ENCODE measurements at regions not wholly inside any gene's neighbourhood (a gene's known extent, or its start where the extent isn't known, plus 50 kb on each side); places are given as distances from the start of the nearest gene placed in this dataset.

DNA sequence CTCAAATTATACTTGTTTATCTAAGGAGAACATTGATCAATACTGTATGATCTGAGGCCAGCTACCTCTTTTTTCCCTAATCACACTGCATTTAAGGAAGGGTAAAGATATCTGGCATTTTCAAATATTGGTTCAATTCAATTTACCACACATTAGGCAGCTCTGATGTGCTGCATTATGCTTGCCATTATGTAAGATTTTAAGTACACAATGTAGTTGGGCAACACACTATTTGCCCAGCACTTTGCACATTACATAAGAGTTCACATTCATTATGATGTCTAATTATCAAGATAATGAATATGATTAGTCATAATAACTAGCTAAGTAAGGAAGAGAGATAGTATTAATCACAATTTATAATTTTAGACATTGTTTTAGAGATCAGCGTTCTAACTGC lies 196.3 kb downstream of the BCHE start:
- intact Hi-C loops (cut with micrococcal nuclease) (no loop called here), in situ Hi-C loops (cut with MboI) (no loop called here)
- H3K79me2 ChIP-seq (ENCODE audit: control insufficient read depth, insufficient read depth, low read length), result no peaks in the 10 kb centered on the region
- H3K27ac ChIP-seq (ENCODE audit: extremely low read depth, low read depth, low read length), result no peak overlapping the region
- no peaks in the 10 kb centered on the region for H3K36me3 ChIP-seq (ENCODE audit: control insufficient read depth, insufficient read depth, low read length)
- TF ChIP-seq, protein P1, sequence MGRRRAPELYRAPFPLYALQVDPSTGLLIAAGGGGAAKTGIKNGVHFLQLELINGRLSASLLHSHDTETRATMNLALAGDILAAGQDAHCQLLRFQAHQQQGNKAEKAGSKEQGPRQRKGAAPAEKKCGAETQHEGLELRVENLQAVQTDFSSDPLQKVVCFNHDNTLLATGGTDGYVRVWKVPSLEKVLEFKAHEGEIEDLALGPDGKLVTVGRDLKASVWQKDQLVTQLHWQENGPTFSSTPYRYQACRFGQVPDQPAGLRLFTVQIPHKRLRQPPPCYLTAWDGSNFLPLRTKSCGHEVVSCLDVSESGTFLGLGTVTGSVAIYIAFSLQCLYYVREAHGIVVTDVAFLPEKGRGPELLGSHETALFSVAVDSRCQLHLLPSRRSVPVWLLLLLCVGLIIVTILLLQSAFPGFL (CRISPR knock-in tag; IDR thresholded peaks at IDR 0.05), result no peak
- TF ChIP-seq, protein P2, sequence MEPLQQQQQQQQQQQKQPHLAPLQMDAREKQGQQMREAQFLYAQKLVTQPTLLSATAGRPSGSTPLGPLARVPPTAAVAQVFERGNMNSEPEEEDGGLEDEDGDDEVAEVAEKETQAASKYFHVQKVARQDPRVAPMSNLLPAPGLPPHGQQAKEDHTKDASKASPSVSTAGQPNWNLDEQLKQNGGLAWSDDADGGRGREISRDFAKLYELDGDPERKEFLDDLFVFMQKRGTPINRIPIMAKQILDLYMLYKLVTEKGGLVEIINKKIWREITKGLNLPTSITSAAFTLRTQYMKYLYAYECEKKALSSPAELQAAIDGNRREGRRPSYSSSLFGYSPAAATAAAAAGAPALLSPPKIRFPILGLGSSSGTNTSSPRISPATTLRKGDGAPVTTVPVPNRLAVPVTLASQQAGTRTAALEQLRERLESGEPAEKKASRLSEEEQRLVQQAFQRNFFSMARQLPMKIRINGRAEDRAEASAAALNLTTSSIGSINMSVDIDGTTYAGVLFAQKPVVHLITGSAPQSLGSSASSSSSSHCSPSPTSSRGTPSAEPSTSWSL (CRISPR knock-in tag; IDR thresholded peaks at IDR 0.05; ENCODE audit: borderline replicate concordance), result no peak
- no peak for TF ChIP-seq MXI1 (IDR thresholded peaks at IDR 0.05; ENCODE audit: low read depth, low read length)
- TF ChIP-seq, protein P3, sequence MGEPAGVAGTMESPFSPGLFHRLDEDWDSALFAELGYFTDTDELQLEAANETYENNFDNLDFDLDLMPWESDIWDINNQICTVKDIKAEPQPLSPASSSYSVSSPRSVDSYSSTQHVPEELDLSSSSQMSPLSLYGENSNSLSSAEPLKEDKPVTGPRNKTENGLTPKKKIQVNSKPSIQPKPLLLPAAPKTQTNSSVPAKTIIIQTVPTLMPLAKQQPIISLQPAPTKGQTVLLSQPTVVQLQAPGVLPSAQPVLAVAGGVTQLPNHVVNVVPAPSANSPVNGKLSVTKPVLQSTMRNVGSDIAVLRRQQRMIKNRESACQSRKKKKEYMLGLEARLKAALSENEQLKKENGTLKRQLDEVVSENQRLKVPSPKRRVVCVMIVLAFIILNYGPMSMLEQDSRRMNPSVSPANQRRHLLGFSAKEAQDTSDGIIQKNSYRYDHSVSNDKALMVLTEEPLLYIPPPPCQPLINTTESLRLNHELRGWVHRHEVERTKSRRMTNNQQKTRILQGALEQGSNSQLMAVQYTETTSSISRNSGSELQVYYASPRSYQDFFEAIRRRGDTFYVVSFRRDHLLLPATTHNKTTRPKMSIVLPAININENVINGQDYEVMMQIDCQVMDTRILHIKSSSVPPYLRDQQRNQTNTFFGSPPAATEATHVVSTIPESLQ (CRISPR knock-in tag; IDR thresholded peaks at IDR 0.05), result no peak
- TF ChIP-seq, protein P4, sequence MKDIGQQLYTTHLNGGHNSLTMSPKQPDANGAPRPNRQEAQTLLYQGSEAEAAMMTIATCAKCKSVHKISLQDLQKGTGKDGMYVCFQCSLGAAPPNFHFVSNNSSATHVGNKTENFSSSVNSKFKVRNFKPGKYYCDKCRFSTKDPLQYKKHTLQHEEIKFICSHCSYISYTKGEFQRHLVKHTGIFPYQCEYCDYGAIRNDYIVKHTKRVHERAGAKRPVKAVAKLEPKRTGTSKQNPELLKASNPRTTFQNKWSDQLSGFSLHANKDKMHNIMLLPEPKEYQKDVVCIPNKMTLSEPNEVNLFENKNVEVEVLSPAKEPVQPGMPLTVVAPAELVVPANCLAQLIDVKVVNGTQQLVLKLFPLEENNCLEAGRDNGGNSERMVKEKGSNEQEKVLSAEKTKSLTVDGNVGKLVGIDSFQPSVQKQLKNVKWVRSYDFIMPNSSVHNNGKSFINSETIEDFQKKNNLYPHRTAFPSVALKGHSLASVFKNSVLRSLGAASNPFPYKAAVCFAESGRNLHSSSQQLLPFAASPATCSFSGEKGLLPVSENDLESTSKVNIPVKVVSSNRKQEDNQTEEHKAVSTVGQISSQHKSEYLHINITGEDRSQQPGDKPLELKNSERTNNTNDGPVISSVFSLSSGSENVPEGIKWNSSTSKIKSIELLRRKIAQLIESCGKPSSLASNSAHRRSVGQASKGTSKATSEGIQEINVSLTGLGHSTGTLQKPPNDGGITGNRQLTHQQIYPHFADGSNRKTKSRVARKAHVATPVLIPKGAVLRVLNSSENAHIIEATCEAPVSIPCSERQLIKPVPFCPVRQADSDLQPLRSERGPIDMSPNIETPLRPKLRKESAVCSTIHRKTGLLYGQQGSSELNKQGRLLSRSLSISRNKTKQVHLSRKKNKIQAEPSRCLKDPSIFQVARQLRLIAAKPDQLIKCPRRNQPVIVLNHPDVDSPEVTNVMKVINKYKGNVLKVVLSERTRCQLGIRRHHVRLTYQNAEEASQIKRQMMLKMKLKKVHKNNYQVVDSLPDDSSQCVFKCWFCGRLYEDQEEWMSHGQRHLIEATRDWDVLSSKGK (CRISPR knock-in tag; IDR thresholded peaks at IDR 0.05), result no peak
- no peak for TF ChIP-seq EP300 (IDR thresholded peaks at IDR 0.05; ENCODE audit: low read length)
- TF ChIP-seq HMG20B (CRISPR knock-in tag; IDR thresholded peaks at IDR 0.05), result no peak
- TF ChIP-seq CHD4 (IDR thresholded peaks at IDR 0.05; ENCODE audit: insufficient read depth, insufficient replicate concordance, low read depth, low read length, poor library complexity, severe bottlenecking), result no peak
- no peak for TF ChIP-seq SETDB1 (IDR thresholded peaks at IDR 0.05; ENCODE audit: low read length)
- TF ChIP-seq, protein P5, sequence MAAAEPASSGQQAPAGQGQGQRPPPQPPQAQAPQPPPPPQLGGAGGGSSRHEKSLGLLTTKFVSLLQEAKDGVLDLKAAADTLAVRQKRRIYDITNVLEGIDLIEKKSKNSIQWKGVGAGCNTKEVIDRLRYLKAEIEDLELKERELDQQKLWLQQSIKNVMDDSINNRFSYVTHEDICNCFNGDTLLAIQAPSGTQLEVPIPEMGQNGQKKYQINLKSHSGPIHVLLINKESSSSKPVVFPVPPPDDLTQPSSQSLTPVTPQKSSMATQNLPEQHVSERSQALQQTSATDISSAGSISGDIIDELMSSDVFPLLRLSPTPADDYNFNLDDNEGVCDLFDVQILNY (CRISPR knock-in tag; IDR thresholded peaks at IDR 0.05), result no peak
- no peaks in the 10 kb centered on the region for H4K20me1 ChIP-seq (replicated peaks; ENCODE audit: control insufficient read depth, insufficient read depth, low read length)
- CTCF ChIA-PET (ENCODE audit: low intra/inter-chr PET ratio), result no interaction called here
- no peak overlapping the region for H3K4me2 ChIP-seq (ENCODE audit: insufficient read depth, low read length)
- DNase-seq (ENCODE audit: extremely low read depth in 1 of 4, low spot score in 3 of 4) (no peak), ATAC-seq (no peak), FAIRE-seq (no peak)
- no peak overlapping the region for H2AFZ ChIP-seq (ENCODE audit: low read depth, low read length)
- H3K9me3 ChIP-seq (replicated peaks; ENCODE audit: control insufficient read depth, insufficient read depth, low read depth, low read length), result no peaks in the 10 kb centered on the region
- H3K4me3 ChIP-seq, result no peak overlapping the region
- POLR2A ChIA-PET, result no interaction called here
- BruUV-seq (replicated peaks), result no TSS peak
- WGBS (ENCODE audit: insufficient coverage, low coverage, missing lambda C conversion rate), result 0% methylated on average over 1 of the region's 1 CpG
- no peaks in the 10 kb centered on the region for H3K27me3 ChIP-seq (ENCODE audit: control insufficient read depth in 2 of 2, insufficient read depth in 2 of 2, low read length in 2 of 2)
- no peaks in the 10 kb centered on the region for H3K4me1 ChIP-seq (replicated peaks in 1 of 2; ENCODE audit: control insufficient read depth in 2 of 2, insufficient read depth in 2 of 2, low read length in 2 of 2)
- no peaks in the 10 kb centered on the region for H3K9me1 ChIP-seq (ENCODE audit: control insufficient read depth, insufficient read depth, low read length)
- no peak overlapping the region for H3K9ac ChIP-seq (ENCODE audit: insufficient read depth in 1 of 2, low read depth in 2 of 2, low read length in 2 of 2)
